DND-41 (cell line): ENCODE measurements at regions not wholly inside any gene's neighbourhood (a gene's known extent, or its start where the extent isn't known, plus 50 kb on each side); places are given as distances from the start of the nearest gene placed in this dataset.

Experiments
- EZH2 ChIP-seq: IDR thresholded peaks from 3 replicates; pipeline ENCODE4 v1.6.1; 2012; ENCODE audit warnings: borderline replicate concordance, low read depth, mild to moderate bottlenecking, moderate library complexity, low read length, inconsistent platforms; ENCODE audit not compliant: severe bottlenecking
- TF ChIP-seq, protein P1 (sequence below): IDR thresholded peaks from 2 replicates; pipeline ENCODE4 v1.5.1; 2012; ENCODE audit warnings: borderline replicate concordance, low read length, moderate library complexity, mild to moderate bottlenecking; ENCODE audit not compliant: poor library complexity, severe bottlenecking; ENCODE audit errors: extremely low read depth

- no peak for TF ChIP-seq EZH2
- TF ChIP-seq, protein P1, sequence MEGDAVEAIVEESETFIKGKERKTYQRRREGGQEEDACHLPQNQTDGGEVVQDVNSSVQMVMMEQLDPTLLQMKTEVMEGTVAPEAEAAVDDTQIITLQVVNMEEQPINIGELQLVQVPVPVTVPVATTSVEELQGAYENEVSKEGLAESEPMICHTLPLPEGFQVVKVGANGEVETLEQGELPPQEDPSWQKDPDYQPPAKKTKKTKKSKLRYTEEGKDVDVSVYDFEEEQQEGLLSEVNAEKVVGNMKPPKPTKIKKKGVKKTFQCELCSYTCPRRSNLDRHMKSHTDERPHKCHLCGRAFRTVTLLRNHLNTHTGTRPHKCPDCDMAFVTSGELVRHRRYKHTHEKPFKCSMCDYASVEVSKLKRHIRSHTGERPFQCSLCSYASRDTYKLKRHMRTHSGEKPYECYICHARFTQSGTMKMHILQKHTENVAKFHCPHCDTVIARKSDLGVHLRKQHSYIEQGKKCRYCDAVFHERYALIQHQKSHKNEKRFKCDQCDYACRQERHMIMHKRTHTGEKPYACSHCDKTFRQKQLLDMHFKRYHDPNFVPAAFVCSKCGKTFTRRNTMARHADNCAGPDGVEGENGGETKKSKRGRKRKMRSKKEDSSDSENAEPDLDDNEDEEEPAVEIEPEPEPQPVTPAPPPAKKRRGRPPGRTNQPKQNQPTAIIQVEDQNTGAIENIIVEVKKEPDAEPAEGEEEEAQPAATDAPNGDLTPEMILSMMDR = no peak
These were observed 221.8 kb upstream of the PPP1R3A start for GRCh38 chr7:114140561-114140960.
